Keratinocyte (primary cell): ENCODE measurements at regions not wholly inside any gene's neighbourhood (a gene's known extent, or its start where the extent isn't known, plus 50 kb on each side); places are given as distances from the start of the nearest gene placed in this dataset.

ENCODE experiments used
- EZH2 ChIP-seq: IDR thresholded peaks from one replicate; pipeline ENCODE4 v1.6.1; 2012; ENCODE audit warnings: inconsistent platforms, mild to moderate bottlenecking, low read length, moderate library complexity
- TF ChIP-seq, protein P1 (sequence below), 3 experiments: IDR thresholded peaks in 1 of 3; conservative IDR thresholded peaks in 1 of 3; optimal IDR thresholded peaks in 1 of 3; 2 replicates in 2 of 3; 3 replicates in 1 of 3; pipeline versions ENCODE3 to v1.5.1; 2011; ENCODE audit warnings: low read length in 3 of 3, mild to moderate bottlenecking in 3 of 3, moderate library complexity in 2 of 3, control low read depth in 1 of 3, inconsistent platforms in 1 of 3; ENCODE audit not compliant: insufficient read depth in 2 of 3; ENCODE audit errors: extremely low read depth in 1 of 3

DNA sequence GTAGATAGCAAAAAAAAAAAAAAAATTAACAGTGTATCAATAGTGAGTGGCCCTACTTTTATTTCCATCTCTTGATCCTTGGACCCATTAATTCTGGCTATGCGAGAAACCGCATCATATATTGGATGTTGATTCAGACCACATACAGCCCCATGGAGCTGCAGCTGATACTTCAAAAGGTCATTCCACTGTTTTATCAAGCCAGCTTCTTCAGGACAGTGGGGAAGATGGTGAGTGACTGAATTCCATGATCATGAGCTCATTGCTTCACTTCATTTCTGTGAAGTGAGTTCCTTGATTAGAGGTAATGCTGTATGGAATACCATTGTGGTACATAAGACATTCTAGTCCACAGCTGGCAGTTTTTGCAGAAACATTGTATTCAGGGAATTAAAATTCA lies 222.9 kb upstream of the MEF2C start:
- TF ChIP-seq, protein P1, sequence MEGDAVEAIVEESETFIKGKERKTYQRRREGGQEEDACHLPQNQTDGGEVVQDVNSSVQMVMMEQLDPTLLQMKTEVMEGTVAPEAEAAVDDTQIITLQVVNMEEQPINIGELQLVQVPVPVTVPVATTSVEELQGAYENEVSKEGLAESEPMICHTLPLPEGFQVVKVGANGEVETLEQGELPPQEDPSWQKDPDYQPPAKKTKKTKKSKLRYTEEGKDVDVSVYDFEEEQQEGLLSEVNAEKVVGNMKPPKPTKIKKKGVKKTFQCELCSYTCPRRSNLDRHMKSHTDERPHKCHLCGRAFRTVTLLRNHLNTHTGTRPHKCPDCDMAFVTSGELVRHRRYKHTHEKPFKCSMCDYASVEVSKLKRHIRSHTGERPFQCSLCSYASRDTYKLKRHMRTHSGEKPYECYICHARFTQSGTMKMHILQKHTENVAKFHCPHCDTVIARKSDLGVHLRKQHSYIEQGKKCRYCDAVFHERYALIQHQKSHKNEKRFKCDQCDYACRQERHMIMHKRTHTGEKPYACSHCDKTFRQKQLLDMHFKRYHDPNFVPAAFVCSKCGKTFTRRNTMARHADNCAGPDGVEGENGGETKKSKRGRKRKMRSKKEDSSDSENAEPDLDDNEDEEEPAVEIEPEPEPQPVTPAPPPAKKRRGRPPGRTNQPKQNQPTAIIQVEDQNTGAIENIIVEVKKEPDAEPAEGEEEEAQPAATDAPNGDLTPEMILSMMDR (optimal IDR thresholded peaks at IDR 0.05 in 1 of 3, IDR thresholded peaks at IDR 0.05 in 1 of 3, conservative IDR thresholded peaks at IDR 0.05 in 1 of 3; ENCODE audit: extremely low read depth in 1 of 3, insufficient read depth in 2 of 3, low read length in 3 of 3): no peak
- TF ChIP-seq EZH2: no peak
